ENCODE measurements at regions not wholly inside any gene's neighbourhood (a gene's known extent, or its start where the extent isn't known, plus 50 kb on each side); places are given as distances from the start of the nearest gene placed in this dataset.
A peak's percentile ranks its signal among the peaks of the same experiment; 100 is the strongest.

DNA sequence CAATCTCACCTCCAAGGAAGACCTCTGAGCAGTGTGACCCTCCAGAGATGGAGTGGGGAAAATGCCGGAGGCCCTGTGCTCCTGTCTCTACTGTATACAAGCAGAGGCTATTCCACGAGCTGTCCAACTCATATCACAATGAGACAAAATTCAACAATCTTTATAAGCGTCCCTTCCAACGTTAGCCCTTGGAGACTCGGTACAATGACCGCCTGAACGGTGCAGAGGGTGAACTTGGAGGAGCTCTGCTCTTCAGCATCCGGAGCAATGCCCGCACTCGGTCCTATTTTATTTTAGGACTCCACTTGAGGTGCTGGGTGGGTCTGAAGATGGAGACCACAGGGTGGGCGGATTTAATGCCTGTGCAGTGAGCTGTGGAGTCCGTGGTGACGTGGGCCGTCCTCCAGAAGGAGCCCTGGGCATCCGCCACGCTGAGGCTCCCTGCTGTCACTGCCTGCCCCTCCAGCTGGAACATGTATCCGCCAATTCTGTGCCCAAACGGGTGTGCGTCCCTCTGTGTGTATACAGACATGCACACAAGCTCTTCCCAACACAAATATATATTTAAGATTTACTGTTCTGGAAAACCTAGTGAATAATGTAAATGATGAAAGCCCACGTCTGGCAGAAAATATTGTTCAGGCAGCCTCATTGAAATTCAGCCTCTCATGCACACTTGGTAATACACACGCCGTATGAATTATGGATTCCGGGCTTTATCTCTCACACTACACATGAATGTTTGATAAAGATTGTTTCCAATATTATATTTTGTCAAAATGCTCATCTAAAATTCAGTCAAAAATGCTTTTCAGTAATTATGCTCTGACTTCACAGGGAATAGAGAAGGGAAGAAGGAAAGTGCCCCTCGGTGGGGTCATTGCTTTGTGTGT is 239.9 kb upstream of the ZMIZ1 start:
- no peak for DNase-seq (ENCODE audit: low read depth)

DNA sequence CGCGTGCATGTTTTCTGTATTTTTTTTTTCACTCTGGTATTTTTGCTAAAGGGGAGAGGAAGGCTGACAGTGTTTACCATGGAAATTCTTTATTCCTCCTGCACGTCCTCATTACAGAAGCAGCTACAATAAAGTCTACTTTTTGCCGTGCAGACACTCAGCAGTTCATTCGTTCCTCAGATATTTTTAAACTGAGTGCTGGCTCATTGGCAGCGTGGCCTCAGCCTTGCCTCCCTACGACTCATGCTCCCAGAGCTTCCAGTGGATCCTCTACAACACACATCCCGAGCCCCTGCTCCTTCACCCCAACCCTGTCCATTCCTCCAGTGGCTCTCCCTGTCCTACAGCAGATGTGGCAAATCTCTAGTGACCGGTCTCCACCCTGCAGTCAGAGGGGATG is 239.2 kb upstream of the ZMIZ1 start:
- no peak for DNase-seq (ENCODE audit: low read depth)

DNA sequence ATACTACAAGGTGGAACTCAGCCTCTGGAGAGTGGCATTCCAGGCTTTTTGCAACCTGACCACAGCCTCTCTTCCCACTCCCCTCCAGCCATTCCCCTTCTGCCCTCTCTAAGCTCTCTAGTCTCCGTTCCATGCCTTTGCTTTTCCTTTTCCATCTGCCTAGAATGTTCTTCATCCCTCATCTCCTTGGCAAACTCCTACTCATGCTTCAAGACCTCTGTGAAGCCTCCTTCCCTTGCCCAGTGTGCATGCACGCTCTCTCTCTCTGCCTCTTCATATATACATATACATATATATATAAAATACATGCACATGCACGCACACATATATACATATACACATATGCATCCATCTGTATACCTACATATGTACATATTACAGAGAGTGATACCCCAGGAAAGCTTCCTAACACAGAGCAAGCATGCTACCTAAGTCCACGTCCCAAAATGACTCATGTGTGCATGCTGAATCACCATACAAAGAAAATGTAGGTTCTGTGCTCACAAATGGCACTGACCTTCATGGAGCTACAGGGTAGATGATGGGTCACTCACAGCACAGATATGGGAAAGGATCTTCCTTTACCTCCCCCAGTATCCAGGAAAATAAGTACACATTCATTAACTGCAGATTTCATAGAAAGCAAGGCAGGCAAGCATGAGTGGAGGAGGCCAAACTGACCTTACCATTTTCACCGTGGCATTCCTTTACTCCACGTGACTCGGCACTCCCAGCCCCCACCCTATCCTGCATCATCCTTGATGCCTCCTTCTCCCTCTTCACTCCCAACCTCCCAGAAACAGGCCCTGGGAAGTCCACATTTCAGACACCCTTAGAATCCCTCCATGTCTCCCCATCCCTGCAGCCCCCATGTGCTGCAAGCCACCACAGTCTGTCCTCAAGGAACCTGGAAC is 238.4 kb upstream of the ZMIZ1 start:
- DNase-seq (ENCODE audit: low read depth): peak; percentile 17

DNA sequence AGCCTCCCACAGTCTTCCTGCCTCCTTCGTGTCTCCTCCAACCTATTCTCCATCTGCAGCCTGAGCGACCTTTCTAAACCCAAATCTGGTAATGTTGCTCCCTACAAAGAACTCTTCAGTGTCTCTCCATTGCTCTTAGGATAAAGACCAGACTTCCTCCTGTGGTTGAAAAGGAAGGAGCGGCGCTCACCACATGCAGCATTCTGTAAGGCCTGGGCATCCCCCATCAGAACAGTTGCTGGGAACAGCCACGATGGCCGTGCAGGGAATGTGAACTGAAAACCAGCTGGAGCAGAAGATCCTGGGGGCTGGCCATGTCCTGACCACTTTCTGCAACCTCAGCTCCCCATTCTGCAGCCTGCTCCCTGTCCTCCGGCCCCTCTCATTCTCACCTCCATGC is 237.8 kb upstream of the ZMIZ1 start:
- DNase-seq (ENCODE audit: low read depth): no peak

GRCh38 chr10:78831461-78831860 is 237.3 kb upstream of the ZMIZ1 start:
- DNase-seq (ENCODE audit: low read depth): no peak

DNA sequence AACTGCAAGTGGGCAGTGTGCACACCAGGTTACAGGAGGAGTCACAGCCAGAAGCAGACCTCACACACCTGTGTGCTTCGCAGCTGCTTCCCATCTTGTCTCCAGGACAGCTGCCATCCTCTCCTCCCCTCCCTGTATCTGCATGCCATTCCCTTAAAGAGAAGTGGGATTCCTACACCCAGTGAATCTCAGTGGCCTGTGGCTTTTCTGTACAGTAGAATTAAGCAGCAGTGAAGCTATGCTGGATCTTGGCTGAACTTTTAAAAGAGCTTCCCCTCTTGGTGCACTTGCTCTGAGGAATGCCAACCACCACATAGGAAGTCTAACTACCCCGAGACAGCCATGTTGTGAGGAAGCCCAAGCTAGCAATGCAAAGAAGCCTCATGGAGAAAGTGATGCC is 236.5 kb upstream of the ZMIZ1 start:
- DNase-seq (ENCODE audit: low read depth): no peak

DNA sequence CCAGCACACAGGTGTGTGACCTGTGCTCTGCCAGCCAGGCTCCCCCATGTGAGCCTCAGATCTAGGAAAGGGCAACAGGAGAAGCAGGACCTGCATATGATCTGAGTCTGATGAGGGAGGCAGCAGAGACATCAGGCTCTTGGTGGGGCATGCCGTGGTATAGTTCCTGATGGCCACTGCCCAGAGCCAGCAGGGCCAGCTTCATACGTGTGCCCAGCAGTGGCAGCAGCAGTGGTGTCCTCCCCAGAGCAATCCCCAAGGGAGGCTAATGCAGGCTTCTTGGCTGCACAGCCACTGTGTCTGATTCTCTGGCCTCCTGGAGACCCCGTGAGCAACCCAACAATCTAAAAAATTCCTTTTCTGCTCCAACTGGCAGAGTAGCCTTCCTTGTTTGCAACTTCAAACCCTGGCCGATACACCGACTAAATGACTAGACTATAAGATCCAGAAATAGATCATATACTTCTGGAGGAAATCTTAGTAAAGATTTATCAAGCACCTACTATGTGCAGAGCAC is 230.6 kb upstream of the ZMIZ1 start:
- no peak for DNase-seq (ENCODE audit: low read depth)

DNA sequence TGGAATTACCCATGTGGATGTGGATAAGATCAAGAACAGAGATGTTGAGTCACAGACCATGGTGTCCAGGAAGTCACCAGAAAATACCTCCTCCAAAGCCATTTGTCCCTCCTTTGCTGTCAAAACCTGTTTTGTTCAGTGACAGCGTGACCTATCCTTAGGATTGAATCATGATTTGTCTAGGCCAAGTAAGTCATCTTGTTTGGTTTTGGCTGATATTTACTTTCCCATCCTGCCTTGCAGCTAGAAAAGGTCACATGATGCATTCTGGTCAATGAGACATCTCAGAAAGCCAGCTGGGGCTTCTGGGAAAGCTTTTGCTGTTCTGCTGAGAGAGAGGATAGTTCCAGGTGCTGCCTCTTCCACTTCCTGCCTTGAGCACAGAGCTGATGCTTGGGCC is 225.3 kb upstream of the ZMIZ1 start:
- DNase-seq (ENCODE audit: low read depth): no peak

DNA sequence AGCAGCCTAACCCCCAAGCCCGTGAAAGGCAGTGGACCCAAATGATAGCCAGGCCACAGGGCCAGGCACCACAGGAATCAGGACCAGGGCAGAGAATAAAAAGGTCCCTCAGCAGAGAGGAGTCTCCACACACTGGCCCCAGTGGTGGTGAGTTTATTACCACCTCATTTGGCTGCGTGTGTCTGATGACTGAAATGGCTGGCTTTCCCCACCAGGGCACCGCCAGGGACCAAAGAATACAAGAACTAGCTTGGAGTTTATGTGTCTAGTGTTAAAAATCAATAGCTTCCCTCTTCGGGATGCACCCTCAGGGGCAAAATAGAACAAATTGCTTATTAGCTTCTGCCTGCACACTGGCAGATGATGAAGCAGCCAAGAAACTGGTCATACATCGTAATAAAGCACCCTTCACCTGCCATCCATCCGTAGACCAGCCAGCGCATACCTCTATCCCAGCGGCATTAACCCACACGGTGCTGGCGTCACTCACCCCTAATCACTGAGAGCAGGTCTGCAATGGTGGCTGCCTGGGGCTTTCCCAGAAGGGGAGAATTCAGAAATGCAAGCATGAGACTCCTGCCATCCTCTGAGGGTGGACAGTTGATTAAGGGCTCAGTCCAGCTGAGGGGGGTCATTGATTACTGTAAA is 223.7 kb upstream of the ZMIZ1 start:
- DNase-seq (ENCODE audit: low read depth): no peak

DNA sequence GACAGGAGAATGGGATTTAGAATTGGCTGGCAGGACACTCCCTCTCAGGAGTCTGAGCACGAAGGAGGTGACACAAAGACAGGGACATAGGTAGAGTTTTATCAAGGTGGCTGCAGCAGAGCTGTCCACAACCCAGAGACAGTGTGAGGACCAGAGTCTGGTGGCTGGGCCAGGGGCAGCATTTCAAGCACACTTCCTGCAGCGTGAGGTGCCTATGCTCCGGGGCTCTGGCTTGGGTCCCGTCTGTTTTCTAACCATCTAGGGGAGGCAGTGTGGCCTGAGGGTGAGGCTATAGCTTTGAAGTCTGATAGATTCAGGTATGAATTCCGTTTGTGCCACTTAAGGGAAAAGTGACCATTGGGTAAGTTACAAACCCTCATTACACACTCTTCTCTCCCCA is 222.7 kb upstream of the ZMIZ1 start:
- DNase-seq (ENCODE audit: low read depth): no peak

DNA sequence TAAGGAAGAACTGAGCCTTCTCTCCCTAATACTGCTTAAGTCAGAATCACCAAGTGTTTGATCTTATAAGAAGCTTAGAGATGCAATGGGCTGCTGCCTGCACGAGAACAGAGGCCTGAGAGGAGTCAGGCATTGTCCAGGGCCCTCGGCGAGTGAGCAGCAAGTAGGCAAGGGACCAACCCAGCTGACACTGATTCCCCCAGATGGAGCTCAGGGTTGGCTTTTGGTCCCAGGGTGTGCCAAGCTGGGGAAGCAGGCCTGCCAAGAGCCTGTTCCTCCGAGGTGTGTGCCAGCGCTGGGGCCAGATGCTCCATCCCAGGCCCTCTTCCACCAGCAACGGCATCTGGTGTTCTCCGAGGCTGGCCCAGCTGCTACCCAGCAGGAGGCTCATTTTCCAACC is 222.0 kb upstream of the ZMIZ1 start:
- DNase-seq (ENCODE audit: low read depth): no peak

GRCh38 chr10:78847485-78847884 is 221.3 kb upstream of the ZMIZ1 start:
- no peak for DNase-seq (ENCODE audit: low read depth)

- no peak for DNase-seq (ENCODE audit: low read depth)
Measured at GRCh38 chr10:78849115-78849514, 219.7 kb upstream of the ZMIZ1 start.

- DNase-seq (ENCODE audit: low read depth): no peak
Measured at GRCh38 chr10:78849731-78850130, 219.0 kb upstream of the ZMIZ1 start.

DNA sequence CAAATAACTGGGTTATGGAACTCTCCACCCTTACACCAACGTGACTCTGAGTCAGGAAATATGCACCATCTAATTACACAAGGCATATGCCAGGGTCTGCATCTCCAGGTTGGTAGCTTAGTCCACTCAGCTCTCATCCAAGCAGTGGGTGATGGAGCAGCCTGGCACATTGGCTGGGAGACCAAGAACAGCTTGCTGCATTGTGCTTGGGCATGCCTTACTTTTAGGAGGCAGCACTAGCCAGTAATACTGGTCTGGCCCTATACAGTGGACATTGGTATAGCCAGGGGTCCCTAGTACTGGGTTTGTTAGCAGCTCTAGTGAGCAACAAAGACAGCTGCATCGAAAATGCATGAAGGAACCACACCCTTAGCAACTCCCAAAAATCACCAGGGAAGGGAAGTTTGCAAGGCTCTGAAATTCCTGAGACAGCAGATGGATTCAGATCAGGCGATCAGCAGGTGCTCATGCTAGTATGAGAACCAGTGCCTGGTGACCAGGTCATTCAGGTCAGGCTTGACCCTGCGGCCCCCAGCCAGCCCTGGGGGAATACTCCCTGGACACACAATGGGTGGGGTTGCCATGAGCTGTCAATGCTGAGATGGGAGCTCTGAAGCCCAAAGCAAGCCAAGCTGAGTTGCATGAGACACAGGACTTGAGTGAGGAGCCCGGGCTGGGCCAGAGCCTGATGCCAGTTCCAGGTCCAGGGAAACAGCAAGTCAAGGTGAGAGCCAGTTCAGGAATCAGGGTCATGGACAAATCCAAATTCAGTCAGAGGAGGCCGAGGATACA is 217.9 kb upstream of the ZMIZ1 start:
- DNase-seq (ENCODE audit: low read depth): no peak

DNA sequence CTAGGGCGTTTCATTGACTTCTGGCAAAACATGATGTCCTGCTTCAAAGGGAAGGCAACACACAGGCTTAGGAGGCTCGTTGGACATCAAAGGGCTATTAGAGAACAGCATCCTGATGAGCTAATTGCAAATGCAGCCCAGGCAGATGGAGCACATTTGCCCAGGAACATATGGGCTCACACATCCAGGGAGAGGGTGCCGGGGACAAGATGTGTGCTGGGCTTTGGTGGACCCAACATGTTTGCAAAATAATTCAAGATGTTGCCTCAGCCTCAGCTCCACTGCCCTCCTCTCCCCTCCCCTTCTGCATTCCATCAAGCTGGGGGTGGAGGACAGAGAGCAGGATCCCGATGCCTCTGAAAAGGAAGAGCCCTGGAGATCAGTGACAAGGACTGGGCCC is 217.1 kb upstream of the ZMIZ1 start:
- DNase-seq (ENCODE audit: low read depth): no peak

GRCh38 chr10:78852466-78853240 is 216.1 kb upstream of the ZMIZ1 start:
- peak; percentile 14 for DNase-seq (ENCODE audit: low read depth)

DNA sequence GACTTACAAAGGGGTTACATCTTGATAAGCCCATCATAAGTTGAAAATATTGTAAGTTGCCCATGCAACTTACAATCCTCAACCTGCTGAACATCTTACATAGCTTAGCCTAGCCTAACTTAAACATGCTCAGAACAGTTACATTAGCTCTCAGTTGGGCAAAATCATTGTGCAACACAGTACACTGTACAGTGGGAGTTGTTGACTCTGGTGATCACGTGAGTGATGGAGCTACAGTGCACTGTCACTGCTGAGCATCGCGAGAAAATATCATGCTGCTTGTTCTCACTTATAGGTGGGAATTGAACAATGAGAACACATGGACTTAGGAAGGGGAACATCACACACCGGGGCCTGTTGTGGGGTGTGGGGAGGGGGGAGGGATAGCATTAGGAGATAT is 214.9 kb upstream of the ZMIZ1 start:
- peak; percentile 12 for DNase-seq (ENCODE audit: low read depth)

DNA sequence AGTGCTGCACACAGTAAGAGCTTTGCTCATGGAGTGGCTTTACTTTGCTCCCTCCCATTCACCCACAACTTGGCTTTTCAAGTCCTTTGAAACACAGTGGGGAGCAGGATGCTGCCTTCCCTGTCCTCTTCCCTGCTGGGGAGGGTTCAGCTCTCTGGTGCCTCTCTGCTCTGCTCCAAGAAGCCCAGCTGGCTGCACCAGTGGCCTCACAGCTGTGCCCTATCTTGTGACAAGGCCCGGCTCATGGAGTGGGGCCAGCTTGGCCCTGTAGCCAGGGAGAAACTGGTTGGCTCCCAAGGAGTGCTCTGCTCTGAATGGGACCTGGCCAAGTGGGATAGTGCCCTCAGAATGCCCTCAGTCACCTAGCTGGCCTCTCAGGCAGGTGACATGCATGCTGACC is 212.3 kb upstream of the ZMIZ1 start:
- no peak for DNase-seq (ENCODE audit: low read depth)

DNA sequence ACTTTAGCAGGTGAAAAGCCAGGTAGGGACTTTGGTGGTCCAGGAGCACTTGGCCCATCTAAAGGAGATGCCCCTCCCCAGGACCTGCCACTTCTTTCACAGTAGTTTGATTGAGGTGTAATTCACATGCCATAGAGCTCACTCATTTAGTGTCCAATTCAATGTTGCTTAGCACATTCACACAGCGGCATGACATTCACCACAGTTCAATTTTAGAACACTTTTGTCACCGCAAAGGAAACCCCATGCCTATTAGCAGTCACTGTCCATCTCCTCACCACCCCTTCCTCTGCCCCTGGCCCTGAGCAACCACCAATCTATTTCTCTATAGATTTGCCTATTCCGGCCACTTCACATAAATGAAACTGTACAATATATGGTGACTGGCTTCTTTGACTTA is 211.6 kb upstream of the ZMIZ1 start:
- no peak for DNase-seq (ENCODE audit: low read depth)

- no peak for DNase-seq (ENCODE audit: low read depth)
Measured at GRCh38 chr10:78859266-78859665, 209.5 kb upstream of the ZMIZ1 start.

All from iris pigment epithelial cell (primary cell).